GM19035 (cell line): ENCODE measurements at regions not wholly inside any gene's neighbourhood (a gene's known extent, or its start where the extent isn't known, plus 50 kb on each side); places are given as distances from the start of the nearest gene placed in this dataset.

Experiments
- ATAC-seq: cut with Tn5 transposase; IDR thresholded peaks from one replicate; pipeline ENCODE4 v1.9.1; 2021; ENCODE audit not compliant: unreplicated experiment

DNA sequence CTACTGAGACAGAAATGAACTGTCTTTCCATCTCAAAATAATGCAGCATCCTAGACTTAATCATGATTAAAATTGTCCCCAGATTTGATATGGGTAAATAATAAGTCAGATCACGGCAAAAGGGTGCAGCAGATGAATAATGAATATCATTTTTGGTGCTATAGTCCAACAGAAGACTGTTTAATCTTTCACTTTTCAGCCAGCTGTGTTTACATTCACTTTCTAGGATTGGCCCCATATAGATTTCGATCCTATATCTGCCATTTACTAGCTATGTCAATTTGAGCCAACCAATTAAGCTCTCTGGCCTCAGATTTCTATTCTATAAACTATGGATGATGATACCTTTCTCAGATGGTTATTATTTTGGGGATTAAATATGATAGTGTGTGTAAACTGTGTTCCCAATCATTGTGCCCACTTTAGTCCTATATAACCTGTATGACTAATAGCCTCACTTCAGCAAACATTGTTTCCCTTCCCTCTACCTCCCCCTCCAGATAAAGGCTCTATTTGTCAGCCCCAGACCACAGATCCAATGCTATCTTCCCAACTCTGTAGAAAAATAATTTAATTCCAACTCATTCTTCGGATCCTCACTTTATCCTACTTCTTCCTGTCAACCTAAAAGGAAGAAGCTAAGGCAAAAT, 53.6 kb upstream of the NT5E start:
- no peak for ATAC-seq

DNA sequence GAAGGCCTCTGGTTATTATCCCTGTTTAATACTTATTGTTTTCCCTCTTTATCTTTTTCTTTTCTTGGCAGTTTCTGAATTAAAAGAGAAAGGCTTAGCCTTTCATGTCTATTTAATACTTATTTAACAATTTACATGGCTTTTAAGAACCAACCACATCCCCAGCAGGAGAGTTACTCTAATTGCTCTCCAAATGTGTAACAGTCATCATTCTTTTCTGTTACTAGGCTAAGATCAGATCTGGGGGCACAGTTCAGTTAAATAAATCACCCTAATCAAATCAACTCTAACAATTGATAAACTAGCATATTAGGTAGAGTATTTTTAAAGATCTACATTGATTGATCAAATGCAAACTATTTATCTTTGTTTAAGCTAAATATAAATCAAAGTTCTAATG, 54.1 kb upstream of the NT5E start:
- ATAC-seq, result no peak

DNA sequence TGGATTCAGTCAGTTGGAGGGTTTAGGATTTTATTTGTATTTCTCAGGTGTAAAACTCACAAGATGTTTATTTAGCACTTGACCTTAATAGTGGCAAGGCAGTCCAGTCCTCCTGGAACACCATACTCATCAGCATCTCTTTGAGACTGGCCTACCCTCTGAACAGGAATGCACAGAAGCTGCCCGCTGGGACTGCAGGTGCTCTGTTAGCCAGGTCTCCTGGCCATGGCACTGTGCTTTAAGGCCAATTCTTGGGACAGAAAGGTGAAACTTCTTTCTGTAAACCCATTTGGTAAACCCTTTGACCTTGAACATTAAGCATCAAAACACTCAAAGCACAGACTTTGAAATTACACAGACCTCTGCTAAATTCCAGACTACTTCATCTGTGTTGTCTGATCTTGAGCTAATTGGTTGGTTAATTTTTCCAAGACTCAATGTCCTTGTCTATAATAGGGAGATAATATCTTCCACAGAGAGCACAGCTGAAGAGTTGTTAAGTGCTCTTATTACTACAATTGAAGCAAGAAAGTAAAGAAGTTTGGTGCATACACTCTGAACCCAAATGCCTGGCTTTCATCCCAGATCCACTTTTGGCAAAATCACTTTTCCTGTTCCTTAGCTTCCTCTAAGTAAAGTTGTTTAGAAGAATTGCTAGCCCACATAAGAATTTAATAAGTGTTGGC, 54.9 kb upstream of the NT5E start:
- ATAC-seq, result no peak

DNA sequence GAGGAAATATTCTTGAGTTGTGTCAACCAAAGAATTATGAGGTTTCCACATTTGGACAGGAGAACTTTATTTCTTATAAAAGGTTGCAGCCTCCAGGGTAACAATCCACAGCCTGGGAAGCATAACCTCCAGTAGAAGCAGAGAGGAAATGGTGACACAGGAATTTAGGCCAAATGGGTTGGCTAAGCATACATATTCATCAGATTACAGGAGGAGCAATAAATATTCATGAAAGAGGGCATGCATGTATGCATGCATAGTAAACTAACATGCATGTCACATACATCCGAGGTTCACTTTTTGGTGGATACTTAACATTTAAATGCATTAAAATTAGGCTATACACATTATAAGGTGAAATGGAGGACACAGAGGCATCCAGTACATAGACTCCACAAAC, 55.7 kb upstream of the NT5E start:
- no peak for ATAC-seq

DNA sequence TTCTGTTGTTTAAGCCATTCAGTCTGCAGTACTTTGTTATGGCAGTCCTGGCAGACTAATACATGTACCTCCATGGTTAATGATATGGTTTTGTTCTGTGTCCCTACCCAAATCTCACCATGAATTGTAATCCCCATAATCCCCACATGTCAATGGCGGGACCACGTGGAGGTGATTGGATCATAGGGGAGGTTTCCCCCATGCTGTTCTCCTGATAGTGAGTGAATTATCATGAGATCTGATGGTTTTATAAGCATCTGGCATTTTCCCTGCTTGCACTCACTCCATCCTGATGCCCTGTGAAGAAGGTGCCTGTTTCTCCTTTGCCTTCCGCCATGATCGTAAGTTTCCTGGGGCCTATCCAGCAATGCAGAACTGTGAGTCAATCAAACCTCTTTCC, 57.5 kb upstream of the NT5E start:
- no peak for ATAC-seq

DNA sequence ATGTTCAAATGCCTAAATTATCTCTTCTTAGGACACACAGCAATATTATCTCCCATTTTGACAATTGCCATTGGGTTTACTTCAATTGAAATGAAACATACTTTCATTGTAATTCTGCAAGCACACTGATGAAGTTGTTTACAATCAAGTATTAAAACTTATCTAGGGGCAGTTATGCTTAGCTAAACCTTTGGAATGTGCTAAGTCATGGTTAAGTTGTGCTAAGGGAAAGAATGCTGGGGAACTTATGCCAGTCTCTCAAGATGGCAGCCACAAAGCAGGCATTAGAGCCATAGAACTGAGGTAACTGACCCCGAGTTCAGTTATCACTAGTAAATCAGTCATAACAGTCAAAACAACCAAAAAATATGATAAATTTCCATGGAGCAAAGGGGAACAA, 59.1 kb upstream of the NT5E start:
- ATAC-seq, result no peak

DNA sequence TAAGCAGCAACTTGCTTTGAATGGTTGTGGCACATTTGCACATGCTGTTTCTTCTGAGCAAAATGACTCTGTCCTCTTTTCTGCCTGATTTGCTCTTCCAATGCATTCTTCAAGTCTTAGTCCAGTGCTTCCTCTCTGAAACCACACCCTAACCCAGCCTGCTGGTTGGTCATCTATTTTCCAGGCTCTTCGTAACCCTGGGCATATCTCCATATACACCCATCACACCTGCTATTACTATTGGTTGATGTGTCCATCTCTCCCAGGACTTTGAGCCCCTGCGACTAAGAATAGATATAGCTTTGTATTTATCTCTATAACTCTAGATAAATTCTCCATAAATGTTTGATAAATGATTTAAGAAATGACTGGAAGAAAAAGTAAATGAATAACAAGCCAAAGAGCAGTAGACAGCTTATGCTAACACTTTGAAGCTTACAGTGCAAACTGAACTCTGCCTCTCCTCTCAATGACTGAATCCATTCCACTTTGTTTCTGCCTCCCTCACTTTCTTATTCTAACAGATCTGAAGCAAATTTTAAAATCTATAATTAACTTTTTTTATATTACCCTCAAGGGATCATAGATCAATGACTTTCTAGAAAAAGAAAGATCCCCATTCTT, 59.7 kb upstream of the NT5E start:
- ATAC-seq, result no peak

DNA sequence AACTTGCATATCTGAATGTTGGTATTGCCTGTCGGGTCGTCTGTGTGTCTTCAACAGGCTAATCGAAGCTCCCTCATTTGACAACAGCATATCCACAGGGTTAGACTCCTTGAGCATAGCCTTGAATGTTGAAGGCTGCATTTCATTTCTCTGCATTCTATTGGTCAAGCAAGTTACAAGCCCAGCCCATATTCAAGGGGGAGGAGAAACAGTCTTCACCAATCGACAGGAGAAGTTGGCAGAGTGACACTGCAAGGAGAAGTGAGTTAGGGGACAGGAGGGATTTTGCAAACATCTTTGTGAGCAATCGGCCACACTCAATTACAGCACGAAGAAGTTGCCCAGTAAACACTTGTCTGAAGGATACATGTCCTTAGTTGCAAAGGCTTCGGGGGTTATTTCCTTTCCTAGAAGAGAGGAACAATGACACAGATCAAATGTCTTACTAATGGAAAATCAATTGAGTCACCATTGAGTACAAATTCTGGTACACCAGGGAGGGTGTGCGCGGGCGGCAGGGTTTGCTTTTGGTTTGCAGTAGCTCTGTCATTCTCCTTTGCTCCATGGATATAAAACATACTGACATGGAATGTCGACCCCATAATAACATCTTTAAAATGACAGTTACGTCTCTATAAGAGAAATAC, 60.6 kb upstream of the NT5E start:
- no peak for ATAC-seq

DNA sequence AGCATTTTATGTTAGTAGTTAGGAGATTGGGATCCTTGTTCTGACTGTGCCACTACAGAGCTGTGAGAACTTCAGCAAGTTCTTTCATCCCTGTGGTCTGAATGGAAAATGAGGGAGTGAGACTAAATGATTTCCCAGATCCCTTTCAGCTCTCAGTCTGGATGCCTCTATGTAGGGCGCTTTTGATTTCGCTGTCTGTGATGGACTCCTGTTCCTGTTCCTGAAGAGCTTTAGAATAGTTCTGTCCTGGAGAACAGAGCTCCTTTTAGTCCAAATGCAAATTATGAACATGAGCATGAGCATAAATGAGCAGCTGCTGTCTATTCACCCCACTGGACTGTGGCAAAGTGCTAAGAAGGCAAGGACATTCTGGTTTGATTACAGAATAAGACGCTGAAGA, 61.4 kb upstream of the NT5E start:
- no peak for ATAC-seq

DNA sequence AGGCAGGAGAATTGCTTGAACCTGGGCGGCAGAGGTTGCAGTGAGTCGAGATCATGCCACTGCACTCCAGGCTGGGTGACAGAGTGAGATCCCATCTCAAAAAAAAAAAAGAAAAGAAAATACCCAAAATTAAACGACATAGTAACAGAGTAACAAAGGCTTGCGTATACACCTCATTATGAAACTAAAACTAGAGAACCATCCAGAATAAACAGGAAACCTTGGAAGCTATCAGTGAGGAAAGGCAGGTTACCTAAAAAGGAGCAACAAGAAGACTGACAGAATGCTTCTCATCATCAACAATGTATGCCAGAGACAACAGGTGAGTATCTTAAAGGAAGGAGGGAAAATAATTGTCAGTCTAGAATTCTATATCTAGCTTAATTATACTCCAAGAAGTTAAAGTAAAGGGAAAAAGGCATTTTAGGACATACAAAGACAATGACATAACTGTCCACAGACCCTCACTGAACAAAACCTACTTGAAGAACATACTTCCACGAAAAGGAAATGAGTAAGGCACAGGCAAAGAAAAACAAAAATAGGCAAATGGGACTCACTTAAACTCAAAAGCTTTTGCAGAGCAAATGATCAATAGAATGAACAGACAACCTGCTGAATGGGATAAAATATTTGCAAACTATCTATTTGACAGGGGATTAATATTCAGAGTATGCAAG, 64.1 kb upstream of the NT5E start:
- ATAC-seq, result no peak

DNA sequence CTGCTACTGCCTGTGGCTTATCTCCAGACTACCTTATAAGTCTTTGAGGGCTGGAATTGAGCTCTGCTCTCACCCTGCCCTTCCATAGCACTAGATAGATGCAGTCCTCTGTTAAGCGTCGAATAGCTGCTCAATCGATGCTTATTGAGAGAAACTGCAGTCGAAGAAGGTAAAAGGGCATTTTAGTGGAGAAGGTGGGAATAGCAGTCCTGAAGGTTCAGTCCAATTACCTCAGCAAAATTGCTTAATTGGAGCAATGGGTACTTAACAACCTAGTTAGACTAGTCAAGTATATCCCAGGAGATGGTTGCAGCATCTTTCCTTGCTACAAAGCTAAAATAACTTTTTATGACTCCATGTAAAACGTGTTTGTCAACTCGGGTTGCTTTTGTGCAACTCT, 66.8 kb upstream of the NT5E start:
- ATAC-seq, result no peak

DNA sequence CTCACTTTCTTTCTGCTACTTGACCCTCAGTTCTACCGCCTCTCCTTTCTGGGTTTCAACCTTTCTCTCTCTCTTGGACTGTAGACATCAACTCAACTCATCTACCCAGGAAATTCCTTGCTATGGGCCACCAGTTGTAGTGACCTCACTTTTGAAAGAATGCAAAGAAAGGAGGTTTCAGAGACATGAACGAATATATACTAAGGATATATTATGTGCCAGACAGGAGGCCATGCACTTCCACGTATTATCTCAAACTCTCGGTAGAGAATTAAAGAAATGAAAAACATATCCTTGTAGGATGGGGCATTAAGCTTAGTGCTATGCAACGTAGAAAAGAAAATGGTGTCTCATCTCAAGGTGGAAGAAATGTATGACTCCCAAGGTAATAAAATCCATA, 67.3 kb upstream of the NT5E start:
- no peak for ATAC-seq

DNA sequence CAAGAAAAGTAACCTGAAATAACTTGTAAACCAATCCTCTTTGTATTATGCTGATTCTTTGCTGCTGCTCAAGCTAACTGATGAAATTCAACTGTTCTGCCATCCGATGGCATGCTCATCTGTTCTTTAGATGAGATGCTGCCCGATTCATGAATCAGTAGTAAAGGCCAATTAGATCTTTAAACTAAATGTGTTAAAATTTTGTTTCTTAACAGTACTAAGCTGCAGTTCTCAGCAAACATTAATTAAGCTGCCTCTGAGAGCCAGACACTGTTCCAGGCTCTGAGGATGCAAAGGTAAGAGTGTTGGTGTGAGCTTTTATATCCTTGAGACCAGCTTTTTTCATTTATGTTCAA, 77.0 kb upstream of the NT5E start:
- no peak for ATAC-seq

DNA sequence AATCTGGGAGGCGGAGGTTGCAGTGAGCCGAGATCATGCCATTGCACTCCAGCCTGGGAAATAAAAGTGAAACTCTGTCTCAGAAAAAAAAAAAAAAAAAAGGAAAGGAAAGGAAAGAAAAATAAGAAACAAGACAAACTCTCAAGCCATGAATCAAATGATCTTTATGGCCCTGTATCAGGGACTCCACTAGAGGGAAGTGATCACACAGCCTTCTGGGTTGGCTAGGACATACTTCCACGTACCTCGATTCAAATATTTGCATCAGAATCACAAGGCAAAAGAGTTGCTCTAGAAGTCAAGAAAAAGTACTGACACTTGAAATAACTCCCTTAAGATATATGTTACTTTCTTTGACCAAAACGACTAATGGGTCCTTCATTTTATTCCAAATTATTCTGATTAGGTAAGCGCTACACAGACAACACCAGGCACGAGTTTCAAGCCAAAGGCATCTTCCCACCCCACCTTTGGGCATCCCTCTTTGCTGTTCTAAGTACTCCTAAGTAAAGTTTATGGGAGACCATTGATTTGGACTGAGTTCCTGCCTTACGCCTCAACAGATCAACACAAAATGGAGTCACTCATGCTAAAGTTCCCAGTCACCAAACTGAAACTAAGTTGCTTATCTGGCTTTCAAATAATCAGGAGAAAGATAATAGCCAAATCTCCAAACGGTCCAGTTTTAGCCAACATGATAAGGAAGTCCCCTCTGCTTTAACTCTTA, 77.5 kb upstream of the NT5E start:
- no peak for ATAC-seq

DNA sequence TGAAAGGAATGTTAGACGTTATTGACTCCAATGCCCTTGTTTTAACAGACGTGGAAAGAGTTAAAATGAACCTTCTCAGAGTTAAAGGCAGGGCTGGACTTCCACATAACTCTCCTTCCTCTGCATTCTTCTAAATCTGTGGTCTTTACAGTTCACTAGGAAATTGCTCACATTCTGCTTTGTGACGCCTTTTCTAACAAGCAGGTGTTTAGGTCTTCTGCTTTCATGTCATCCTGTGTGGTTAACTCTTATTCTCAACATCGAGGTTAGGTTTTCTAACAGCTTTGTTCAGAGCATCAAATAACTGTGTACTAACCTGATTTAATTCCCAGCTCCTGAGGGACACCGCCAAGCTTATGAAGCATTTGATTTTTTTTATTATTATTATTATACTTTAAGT, 81.3 kb upstream of the NT5E start:
- no peak for ATAC-seq

DNA sequence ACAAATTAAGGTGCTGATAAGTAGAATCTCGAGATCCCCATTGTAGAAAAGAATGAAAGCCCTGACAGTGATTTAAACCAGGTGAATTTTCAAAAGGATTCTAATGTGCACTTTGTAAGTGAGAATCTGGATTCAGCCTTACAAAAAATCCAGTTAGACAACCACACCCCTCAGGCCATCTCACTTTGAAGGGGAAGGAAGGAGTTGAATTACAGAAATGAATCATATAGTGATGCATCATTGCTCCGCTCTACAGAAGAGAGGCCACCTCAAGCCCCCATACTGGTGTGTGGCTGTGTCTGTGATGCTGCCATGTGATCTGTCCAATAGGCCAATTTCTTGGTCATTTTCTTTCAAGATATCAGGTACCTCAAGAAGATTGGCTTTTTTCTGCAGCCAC, 85.5 kb upstream of the NT5E start:
- ATAC-seq, result no peak

DNA sequence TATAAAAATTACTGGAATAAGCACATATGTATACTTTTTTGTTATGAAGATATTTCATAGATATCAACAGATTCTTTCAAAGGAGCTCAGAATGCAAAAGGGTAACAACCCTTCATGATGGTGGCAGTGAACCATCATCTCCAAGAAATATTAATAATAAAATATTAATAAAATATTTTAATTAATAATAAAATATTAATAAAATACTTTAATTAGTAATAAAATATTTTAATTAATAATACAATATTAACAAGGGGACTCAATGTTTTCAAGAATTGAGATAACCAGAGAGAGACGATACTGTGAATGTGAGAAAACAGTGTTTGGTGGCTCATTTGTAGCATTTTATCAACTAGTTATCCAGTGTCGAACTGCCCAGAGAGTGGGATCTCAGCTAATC, 86.0 kb upstream of the NT5E start:
- no peak for ATAC-seq

DNA sequence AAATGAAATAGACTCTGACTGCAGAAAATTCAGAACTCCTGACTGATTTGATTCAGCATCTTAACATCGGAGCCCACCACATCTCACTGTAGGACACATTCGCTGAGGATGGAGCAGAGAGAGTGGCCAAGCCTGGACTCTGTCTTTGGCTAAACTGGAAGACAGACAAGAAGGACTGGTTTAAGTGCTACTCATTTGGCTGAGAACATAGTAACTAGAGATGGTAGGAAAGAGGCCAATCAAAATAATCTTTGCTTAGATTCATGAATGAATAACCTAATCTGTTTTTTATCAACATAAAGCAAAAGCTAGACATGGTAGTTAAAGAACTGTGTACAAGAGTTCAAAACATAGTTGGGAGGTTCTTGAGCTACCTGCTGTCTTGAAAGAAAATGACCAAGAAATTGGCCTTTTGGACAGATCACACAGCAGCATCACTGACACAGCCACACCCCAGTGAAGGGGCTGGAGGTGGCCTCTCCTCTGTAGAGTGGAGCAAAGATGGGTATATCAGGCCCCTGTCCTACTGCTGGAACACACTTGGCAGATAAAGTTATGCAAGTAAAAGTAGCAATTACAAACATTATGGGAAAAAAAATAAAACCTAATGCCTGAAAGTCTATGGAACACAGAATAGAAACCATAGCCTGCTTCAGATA, 87.1 kb upstream of the NT5E start:
- no peak for ATAC-seq

DNA sequence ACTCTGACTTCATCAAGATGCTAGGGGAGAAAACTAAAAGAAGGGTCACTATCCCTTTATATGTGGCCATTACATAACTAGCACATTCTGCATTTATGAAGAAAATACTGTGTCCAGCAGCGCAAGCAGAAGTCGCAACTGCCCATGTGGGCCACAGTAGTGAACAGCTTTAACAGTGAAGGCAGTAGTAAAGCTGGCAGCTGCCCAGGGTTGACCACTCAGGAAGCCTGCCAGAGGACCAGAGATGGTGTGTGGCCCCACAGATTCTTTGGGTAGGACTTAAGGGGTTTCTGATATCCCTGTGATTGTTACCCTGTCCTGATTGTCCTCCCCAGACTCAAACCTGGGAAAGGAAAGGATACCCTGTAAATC, 88.3 kb upstream of the NT5E start:
- no peak for ATAC-seq

DNA sequence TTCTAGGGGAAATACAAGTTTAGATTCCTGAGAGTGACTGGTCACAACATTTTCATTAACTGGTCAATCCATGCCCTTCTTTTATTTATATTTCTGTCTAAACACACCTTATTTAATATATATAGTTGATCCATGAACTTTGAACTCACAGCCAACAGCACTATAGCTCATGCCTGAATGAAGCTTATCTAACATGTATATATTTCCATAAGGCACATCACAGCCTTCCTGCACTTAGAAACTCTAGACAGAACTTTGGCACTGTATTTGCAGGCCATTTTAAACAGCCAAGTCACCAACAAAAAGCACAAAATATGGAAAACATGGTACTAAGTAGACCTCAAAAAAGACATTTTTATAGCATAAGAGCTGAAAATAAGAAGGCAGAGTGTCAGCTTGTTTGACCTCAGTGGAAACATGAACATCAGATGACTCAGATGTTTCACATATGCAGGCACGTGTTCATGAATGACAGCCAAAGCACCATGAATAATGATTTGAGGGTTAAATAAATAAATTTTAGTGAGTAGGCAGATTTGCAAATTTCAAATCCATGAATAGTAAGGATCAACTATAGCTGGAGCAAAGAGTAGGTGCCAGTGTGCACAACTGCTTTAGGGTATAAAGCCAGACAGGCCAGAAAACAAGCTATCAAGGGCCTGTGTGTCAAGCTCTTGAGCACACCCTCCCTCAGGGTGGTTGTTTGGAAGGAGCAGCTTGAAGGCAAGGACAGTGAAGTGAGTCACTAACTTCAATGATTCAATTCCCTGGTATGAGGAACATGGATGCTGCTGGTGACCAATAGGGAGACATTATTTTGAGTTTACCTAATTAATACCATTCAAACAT, 88.9 kb upstream of the NT5E start:
- ATAC-seq, result no peak
